Effector CD4-positive, alpha-beta T cell (primary cell): ENCODE measurements at regions not wholly inside any gene's neighbourhood (a gene's known extent, or its start where the extent isn't known, plus 50 kb on each side); places are given as distances from the start of the nearest gene placed in this dataset.

Experiments
- DNase-seq: peaks from one replicate; pipeline ENCODE4 v3.0.0-alpha.2; 2020

- no peak for DNase-seq
These were observed 104.2 kb upstream of the SDK1 start for GRCh38 chr7:3196629-3197400.

DNA sequence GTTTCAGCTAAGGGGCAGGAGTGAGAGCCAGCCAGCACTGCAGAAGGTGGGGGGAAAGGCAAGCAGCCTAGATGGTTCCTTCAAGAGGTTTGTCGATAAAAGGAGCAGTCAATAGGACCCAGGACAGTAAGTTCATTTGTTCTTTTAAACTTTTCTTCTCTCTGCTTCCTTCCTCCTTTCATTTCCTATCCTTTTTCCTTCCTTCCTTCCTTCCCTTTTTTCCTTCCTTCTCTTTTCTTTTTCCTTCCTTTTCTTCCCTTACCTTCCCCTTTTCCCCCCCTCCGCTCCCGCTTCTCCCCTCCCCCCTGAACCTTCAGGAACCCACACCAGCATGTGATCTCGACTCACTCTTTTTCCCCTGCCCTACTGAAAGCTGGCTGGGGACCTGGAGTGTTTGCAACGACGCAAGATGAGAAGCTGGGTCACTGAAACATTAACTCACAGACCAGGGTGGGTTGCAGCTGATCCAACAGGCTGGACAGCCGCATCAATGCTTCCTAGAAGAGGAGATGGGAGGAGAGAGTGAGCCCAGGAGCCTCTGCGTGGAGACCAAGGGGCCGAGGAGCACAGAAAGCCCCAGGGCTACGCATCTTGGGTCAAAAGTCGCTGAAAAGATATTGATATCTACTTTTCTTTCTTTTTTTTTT is 103.4 kb upstream of the SDK1 start:
- no peak for DNase-seq

- no peak for DNase-seq
These were observed 102.7 kb upstream of the SDK1 start for GRCh38 chr7:3198316-3198715.

DNA sequence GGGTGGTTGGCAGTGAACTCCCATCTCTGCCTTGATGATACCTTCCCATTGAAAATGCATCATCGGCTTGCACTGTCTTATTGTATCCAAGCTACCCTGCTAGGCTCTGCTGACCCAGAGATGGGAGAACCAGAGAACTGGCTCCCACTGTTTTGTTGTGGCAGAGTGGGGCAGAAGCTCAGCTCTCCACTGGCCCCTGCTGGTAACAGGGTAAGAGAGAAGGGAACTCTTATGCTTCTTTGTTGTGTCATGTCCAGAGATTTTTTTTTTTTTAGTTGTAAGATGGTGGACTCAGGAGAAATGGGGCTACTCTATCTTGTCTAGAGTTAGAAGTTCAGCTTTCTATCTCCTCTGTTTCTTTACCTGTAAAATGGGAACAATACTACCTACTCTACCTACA is 100.5 kb upstream of the SDK1 start:
- DNase-seq, result no peak

- no peak for DNase-seq
These were observed 99.7 kb upstream of the SDK1 start for GRCh38 chr7:3201306-3201705.

- no peak for DNase-seq
These were observed 98.9 kb upstream of the SDK1 start for GRCh38 chr7:3201937-3202710.

DNA sequence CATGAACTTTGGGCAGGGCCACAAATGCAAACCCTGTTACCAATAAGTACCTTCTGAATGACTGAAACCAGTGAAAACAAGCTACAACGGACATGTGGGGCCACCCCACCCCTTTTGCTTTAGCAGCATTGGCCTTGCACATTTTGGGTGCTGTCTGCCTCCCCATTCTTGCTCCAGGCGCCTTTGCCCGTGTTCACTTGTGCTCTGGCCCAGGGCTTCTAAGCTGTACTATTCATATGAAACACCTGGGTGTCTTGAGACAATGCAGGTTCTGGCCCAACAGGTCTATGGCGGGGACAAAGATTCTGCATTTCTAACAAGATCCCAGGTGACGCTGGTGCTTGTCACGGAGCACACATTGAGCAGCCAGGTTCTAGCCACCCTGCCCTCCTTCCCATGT is 96.5 kb upstream of the SDK1 start:
- no peak for DNase-seq

GRCh38 chr7:3206101-3206500 is 95.0 kb upstream of the SDK1 start:
- DNase-seq, result no peak

- DNase-seq, result no peak
These were observed 94.3 kb upstream of the SDK1 start for GRCh38 chr7:3206771-3207191.

DNA sequence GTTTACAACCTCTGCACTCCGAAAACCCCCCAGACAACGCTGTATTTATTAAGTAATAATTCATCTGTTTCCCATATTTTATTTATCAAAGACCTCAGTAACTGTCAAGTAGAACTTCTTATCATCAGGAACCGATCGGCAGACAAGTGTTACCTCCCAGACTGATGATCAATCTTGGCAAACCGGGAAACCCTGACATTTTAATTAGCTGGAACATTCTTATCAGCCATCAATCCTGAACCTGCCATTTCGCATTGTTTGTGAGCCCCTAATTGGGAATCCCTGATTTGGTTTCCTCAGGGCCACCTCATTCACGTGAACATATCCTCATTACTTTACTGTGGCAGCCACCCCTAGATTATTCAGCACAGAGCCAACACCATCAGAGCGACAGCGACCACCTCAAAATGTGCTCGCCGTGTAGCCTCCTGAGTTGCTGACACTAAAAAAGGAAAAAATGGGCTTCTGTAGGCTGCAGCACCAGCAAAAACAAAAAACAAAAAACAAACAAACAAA is 93.6 kb upstream of the SDK1 start:
- DNase-seq, result no peak

DNA sequence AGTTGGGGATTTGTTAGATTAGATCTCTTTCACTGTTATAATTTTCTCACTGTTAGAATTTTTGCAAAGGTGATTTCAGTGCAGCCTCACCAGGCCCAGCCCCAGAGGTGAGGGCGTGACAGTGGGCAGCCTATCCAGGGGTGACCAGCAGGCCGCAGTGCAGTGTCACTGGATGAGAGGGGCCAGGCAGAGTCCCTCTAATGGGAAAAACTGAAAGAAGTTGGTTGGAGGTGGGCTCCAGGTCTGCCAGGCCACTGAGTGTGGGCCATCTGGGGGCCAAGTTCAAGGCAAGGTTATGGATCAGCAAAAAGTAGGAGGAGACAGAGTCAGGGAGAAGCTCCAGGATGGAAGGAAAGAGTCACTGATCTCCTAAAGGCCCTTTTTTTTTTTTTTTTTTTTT is 90.5 kb upstream of the SDK1 start:
- no peak for DNase-seq

DNA sequence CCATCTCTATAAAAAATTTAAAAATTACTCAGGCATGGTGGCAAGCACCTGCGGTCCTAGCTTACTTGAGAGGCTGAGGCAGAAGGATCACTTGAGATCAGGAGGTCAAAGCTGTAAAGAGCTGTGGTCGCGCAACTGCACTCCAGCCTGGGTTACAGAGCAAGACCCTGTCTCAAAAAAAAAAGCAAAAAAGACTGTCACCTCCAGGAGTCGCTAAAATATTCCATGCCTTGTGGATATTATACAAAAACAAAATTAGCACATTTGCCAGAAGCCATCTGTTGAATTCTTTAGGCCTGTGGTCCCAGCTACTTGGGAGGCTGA is 87.0 kb upstream of the SDK1 start:
- no peak for DNase-seq

- DNase-seq, result no peak
These were observed 85.1 kb upstream of the SDK1 start for GRCh38 chr7:3215624-3216585.

DNA sequence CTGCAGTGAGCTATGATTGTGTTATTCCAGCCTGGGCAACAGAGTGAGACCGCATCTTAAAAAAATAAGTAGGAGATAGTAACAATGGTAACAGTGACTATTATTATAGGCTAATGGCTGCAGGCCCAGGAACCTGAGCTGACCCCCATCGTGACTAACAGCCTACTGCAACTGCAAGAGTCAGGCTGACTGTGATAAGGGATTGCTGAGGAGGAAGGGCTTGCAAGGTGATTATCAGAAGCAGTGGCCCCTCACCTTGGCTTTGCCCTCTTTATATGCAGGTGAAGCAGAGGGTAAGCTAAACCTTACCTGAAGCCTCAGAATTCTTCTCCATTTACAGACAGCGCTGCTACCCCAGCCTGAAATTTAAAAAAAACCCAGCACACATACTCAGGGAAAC is 83.9 kb upstream of the SDK1 start:
- DNase-seq, result no peak

DNA sequence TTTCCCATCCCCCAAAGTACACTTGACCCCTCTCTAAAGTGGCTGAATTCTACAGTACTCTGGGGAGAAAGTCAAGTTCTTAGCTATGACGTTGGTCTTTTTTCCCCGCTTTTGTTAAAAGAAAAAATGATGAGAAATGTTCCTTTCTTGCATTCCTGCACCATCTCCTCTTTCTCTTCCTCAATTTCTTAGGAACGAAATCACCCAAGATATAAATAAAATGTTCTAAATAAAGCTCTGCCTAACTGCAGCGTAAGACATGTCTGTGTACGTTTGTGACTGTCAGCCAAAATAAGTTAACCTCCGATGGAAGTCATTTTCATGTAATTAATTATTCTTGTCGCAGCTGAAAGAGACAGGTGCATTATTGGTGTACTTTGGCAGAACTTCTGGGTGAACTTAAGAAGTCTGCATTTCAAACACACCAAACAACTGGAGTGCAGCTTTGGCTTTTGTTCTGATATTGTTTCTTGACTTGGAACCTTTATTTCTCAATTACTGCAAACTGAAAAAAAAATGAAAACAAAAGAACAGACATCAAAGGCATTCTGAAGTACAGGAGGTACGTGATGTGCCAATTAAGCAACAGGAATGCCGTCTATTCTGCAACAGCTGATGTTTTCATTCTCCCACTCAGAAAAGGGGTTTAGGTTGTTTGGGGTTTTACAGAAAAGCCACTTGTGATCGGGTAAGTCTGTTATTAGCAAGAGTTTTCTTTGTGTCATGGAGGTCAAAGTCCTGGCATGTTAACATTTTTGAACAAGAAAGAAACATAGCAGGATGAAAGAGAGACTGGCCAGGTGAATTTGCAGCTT is 82.4 kb upstream of the SDK1 start:
- DNase-seq, result no peak

GRCh38 chr7:3229904-3230470 is 71.1 kb upstream of the SDK1 start:
- DNase-seq, result no peak

- no peak for DNase-seq
These were observed 70.1 kb upstream of the SDK1 start for GRCh38 chr7:3230908-3231307.

DNA sequence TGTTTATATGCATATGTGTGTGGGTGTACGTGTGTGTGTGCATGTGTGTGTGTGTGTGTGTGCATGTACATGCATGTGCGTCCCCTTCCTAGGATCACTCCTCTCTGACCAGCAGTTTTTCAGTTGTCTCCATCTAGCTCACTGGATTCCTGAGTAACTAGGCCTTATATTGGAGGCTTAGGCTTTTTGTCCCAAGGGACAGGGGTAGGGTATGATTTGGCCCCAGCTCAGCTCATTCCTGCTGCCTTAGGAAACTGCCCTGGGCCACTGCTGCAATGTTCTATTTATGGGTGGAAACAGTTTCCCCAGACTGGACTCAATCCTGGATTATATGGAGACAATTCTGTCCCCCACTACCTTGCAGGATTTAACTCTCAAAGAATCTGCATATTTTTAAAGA is 68.8 kb upstream of the SDK1 start:
- DNase-seq, result no peak

GRCh38 chr7:3233301-3233700 is 67.8 kb upstream of the SDK1 start:
- no peak for DNase-seq

DNA sequence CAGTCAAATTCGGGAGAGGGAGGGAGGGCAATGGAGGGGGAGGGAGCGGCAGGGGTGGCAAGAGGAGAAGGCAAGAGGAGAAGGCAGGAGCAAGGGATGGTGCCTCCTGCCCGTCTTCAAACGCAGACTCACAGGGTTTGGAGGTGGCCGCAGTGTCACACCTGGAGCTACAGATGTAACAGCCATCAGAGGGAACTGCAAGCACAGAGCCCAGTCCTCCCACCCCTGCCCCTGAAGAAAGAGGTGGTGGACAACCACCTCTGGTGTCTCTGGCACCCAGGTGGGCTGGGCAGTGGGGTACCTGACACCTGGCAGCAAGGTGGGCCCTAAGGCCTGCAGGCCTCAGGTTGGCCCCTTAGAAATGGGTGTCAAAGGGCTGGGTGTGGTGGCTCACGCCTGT is 67.0 kb upstream of the SDK1 start:
- DNase-seq, result no peak

DNA sequence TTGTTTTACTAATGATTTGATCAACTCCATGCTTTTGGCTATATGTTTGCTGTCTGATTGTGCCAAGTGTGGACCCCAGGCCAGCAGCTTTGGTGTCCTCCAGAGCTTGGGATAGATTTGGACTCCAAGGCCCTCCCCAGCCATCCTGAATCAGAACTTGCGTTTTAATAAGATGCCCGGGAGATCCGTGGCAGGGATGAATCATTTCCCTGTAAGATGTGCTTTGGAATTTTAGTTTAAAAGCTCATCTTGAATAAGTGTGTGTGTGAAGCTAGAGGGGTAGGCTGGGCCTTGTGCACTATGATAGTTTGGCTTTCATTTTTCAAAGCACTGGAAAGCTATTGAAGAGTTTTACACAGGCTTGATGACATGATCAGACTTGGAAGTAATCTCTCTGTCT is 66.2 kb upstream of the SDK1 start:
- DNase-seq, result no peak
